ENCODE measurements at regions not wholly inside any gene's neighbourhood (a gene's known extent, or its start where the extent isn't known, plus 50 kb on each side); places are given as distances from the start of the nearest gene placed in this dataset.

DNA sequence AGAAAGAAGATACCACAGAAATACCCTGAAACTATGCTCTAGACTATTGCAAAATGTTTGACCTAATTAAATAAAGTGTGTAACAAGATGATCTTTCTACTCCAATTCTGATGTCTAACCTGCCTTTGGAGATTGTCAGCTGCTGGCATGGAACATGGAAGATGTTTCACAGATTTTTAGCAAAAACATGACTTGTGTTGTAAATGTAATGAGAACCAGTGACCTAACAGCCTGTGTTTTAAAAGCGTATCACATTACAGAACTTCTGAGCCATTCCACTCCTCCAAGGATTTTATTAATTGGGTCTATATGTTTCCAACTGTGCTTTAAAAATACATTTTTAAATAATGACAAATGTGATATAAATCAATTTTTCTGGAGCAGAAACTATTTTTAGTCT, 526.3 kb upstream of the SEMA3D start:
- no peak for TF ChIP-seq POLR2A (IDR thresholded peaks at IDR 0.05)
- TF ChIP-seq CTCF (IDR thresholded peaks at IDR 0.05): no peak
